Raji (cell line): ENCODE measurements at regions not wholly inside any gene's neighbourhood (a gene's known extent, or its start where the extent isn't known, plus 50 kb on each side); places are given as distances from the start of the nearest gene placed in this dataset.

Experiments used
- POLR2A ChIP-seq: IDR thresholded peaks from 2 replicates; pipeline ENCODE4 v1.6.1; 2011; ENCODE audit warnings: low read depth, low read length, control low read depth; ENCODE audit not compliant: insufficient read depth

GRCh38 chr7:46256870-46257661, 336.0 kb upstream of the IGFBP3 start:
- no peak for TF ChIP-seq POLR2A

- no peak for TF ChIP-seq POLR2A
These were observed 332.4 kb upstream of the IGFBP3 start for GRCh38 chr7:46253520-46253919.

- no peak for TF ChIP-seq POLR2A
These were observed 326.6 kb upstream of the IGFBP3 start for GRCh38 chr7:46247664-46248063.

- no peak for TF ChIP-seq POLR2A
These were observed 324.6 kb upstream of the IGFBP3 start for GRCh38 chr7:46245586-46246111.

GRCh38 chr7:46244757-46245156, 323.7 kb upstream of the IGFBP3 start:
- TF ChIP-seq POLR2A, result no peak

GRCh38 chr7:46243406-46243805, 322.3 kb upstream of the IGFBP3 start:
- TF ChIP-seq POLR2A, result no peak

GRCh38 chr7:46239846-46240245, 318.8 kb upstream of the IGFBP3 start:
- no peak for TF ChIP-seq POLR2A

- TF ChIP-seq POLR2A, result no peak
These were observed 316.4 kb upstream of the IGFBP3 start for GRCh38 chr7:46237466-46237865.

- TF ChIP-seq POLR2A, result no peak
These were observed 312.7 kb upstream of the IGFBP3 start for GRCh38 chr7:46233585-46234329.

- no peak for TF ChIP-seq POLR2A
These were observed 309.9 kb upstream of the IGFBP3 start for GRCh38 chr7:46230990-46231305.

- TF ChIP-seq POLR2A, result no peak
These were observed 309.4 kb upstream of the IGFBP3 start for GRCh38 chr7:46230298-46230989.

- TF ChIP-seq POLR2A, result no peak
These were observed 308.3 kb upstream of the IGFBP3 start for GRCh38 chr7:46229409-46229808.

GRCh38 chr7:46226860-46227259, 305.8 kb upstream of the IGFBP3 start:
- TF ChIP-seq POLR2A, result no peak

- no peak for TF ChIP-seq POLR2A
These were observed 303.3 kb upstream of the IGFBP3 start for GRCh38 chr7:46224363-46224762.

- TF ChIP-seq POLR2A, result no peak
These were observed 299.1 kb upstream of the IGFBP3 start for GRCh38 chr7:46220066-46220630.

GRCh38 chr7:46218461-46219200, 297.6 kb upstream of the IGFBP3 start:
- TF ChIP-seq POLR2A, result no peak
